H1 (cell line): ENCODE measurements at regions not wholly inside any gene's neighbourhood (a gene's known extent, or its start where the extent isn't known, plus 50 kb on each side); places are given as distances from the start of the nearest gene placed in this dataset.

Experiments
- GTF2F1 ChIP-seq: IDR thresholded peaks from 2 replicates; pipeline ENCODE4 v1.6.1; 2012; ENCODE audit warnings: low read depth, low read length, improper control_type of control experiment, borderline replicate concordance
- KDM1A ChIP-seq: fragments of 200-600, 300-600 bp; sonication (generic); IDR thresholded peaks from 2 replicates; pipeline ENCODE4 v1.7.1; 2016; ENCODE audit warnings: mild to moderate bottlenecking, low read length, borderline replicate concordance
- NANOG ChIP-seq: IDR thresholded peaks from 2 replicates; pipeline ENCODE4 v1.6.1; 2011; ENCODE audit warnings: low read length, low read depth, mild to moderate bottlenecking, inconsistent platforms; ENCODE audit not compliant: insufficient read depth, poor library complexity, severe bottlenecking

DNA sequence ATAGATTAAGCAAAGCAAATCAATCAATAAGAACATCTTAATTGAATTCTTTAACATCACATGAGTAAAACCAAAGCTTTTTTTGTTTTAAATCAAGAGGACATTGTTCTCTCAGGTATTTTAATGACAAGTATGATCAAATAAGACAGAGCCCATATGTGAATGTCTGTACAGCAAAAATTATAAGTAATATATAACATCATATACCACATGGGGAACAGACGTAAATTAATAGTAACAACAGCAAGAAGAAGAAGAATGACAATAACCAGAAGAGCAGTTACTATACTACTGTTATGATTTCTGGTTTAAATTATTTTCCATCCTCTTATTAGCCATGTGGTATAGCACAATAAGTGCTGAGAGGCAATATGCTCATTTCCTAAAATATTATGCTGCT lies 335.5 kb downstream of the ADAMTS20 start (continued):
- TF ChIP-seq NANOG, result no peak
- TF ChIP-seq GTF2F1, result no peak
- no peak for TF ChIP-seq KDM1A
